ENCODE measurements at regions not wholly inside any gene's neighbourhood (a gene's known extent, or its start where the extent isn't known, plus 50 kb on each side); places are given as distances from the start of the nearest gene placed in this dataset.

GRCh38 chr3:189563853-189564563 is 67.2 kb upstream of the TP63 start:
- H3K27me3 Mint-ChIP-seq (ENCODE audit: low read depth, poor library complexity), result no peaks in the 10 kb centered on the region
- TF ChIP-seq, protein P1, sequence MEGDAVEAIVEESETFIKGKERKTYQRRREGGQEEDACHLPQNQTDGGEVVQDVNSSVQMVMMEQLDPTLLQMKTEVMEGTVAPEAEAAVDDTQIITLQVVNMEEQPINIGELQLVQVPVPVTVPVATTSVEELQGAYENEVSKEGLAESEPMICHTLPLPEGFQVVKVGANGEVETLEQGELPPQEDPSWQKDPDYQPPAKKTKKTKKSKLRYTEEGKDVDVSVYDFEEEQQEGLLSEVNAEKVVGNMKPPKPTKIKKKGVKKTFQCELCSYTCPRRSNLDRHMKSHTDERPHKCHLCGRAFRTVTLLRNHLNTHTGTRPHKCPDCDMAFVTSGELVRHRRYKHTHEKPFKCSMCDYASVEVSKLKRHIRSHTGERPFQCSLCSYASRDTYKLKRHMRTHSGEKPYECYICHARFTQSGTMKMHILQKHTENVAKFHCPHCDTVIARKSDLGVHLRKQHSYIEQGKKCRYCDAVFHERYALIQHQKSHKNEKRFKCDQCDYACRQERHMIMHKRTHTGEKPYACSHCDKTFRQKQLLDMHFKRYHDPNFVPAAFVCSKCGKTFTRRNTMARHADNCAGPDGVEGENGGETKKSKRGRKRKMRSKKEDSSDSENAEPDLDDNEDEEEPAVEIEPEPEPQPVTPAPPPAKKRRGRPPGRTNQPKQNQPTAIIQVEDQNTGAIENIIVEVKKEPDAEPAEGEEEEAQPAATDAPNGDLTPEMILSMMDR (IDR thresholded peaks at IDR 0.05), result no peak

GRCh38 chr3:189566550-189567130 is 64.5 kb upstream of the TP63 start:
- Mint-ChIP-seq H3K27me3 (ENCODE audit: low read depth, poor library complexity) (no peaks in the 10 kb centered on the region), H3K9me3 (no peaks in the 10 kb centered on the region), H3K4me1 (peaks cover 21% of the 10 kb centered on the region), H3K36me3 (ENCODE audit: low read depth) (no peaks in the 10 kb centered on the region), H3K27ac (no peak overlapping the region), H3K4me3 (no peak overlapping the region)
- TF ChIP-seq, protein P1 (IDR thresholded peaks at IDR 0.05), result no peak
- no peak for DNase-seq

More at GRCh38 chr3:189563853-189564563, 67.2 kb upstream of the TP63 start:
- H3K4me3 Mint-ChIP-seq, result no peak overlapping the region
- H3K4me1 Mint-ChIP-seq, result peaks cover 21% of the 10 kb centered on the region
- no peak overlapping the region for H3K27ac Mint-ChIP-seq
- no peak for DNase-seq
- H3K36me3 Mint-ChIP-seq (ENCODE audit: low read depth), result no peaks in the 10 kb centered on the region
- H3K9me3 Mint-ChIP-seq, result no peaks in the 10 kb centered on the region

GRCh38 chr3:189567322-189567721 is 63.9 kb upstream of the TP63 start:
- TF ChIP-seq, protein P1 (IDR thresholded peaks at IDR 0.05), result no peak
- Mint-ChIP-seq H3K27me3 (ENCODE audit: low read depth, poor library complexity) (no peaks in the 10 kb centered on the region), H3K4me3 (no peak overlapping the region), H3K9me3 (no peaks in the 10 kb centered on the region), H3K36me3 (ENCODE audit: low read depth) (no peaks in the 10 kb centered on the region), H3K4me1 (peaks cover 21% of the 10 kb centered on the region), H3K27ac (no peak overlapping the region)
- DNase-seq, result no peak

GRCh38 chr3:189567766-189568420 is 63.3 kb upstream of the TP63 start:
- Mint-ChIP-seq H3K36me3 (ENCODE audit: low read depth) (no peaks in the 10 kb centered on the region), H3K9me3 (no peaks in the 10 kb centered on the region), H3K27me3 (ENCODE audit: low read depth, poor library complexity) (no peaks in the 10 kb centered on the region), H3K27ac (no peak overlapping the region), H3K4me1 (peaks cover 21% of the 10 kb centered on the region), H3K4me3 (no peak overlapping the region)
- TF ChIP-seq, protein P1 (IDR thresholded peaks at IDR 0.05), result no peak
- no peak for DNase-seq

GRCh38 chr3:189568961-189569360 is 62.2 kb upstream of the TP63 start:
- H3K27ac Mint-ChIP-seq, result no peak overlapping the region
- H3K9me3 Mint-ChIP-seq, result no peaks in the 10 kb centered on the region
- H3K36me3 Mint-ChIP-seq (ENCODE audit: low read depth), result no peaks in the 10 kb centered on the region
- H3K4me1 Mint-ChIP-seq, result peaks cover 18% of the 10 kb centered on the region
- no peaks in the 10 kb centered on the region for H3K27me3 Mint-ChIP-seq (ENCODE audit: low read depth, poor library complexity)
- DNase-seq, result no peak
- TF ChIP-seq, protein P1 (IDR thresholded peaks at IDR 0.05), result no peak
- no peak overlapping the region for H3K4me3 Mint-ChIP-seq

Measured in nephron progenitor cell (in vitro differentiated cells).